Thymus (tissue), 11 donors: ENCODE measurements at regions not wholly inside any gene's neighbourhood (a gene's known extent, or its start where the extent isn't known, plus 50 kb on each side); places are given as distances from the start of the nearest gene placed in this dataset.

Experiments used
- DNase-seq, 9 donors: peaks; one replicate each; pipeline ENCODE4 v3.0.0-alpha.2; 2013; ENCODE audit warnings: low spot score in 9 of 9, low read depth in 6 of 9, missing footprints in 1 of 9
- H3K27ac ChIP-seq, 2 donors: one replicate each; pipeline ENCODE4 v1.5.1; 2013; ENCODE audit warnings: control low read depth in 1 of 2, low read depth in 1 of 2, low read length in 1 of 2, mild to moderate bottlenecking in 1 of 2, moderate library complexity in 1 of 2
- H3K27me3 ChIP-seq, 2 donors: one replicate each; pipeline ENCODE4 v1.5.1; 2013; ENCODE audit warnings: low read length in 1 of 2; ENCODE audit not compliant: control insufficient read depth in 2 of 2, insufficient read depth in 1 of 2
- H3K36me3 ChIP-seq, 2 donors: one replicate each; pipeline ENCODE4 v1.5.1; 2013; ENCODE audit warnings: low read length in 1 of 2, mild to moderate bottlenecking in 1 of 2, moderate library complexity in 1 of 2; ENCODE audit not compliant: control insufficient read depth in 2 of 2, insufficient read depth in 2 of 2
- H3K4me1 ChIP-seq, 2 donors: one replicate each; pipeline ENCODE4 v1.5.1; 2013; ENCODE audit warnings: low read length in 2 of 2; ENCODE audit not compliant: control insufficient read depth in 2 of 2, insufficient read depth in 2 of 2
- H3K4me3 ChIP-seq, 2 donors: one replicate each; pipeline ENCODE4 v1.5.1; 2013; ENCODE audit warnings: low read length in 2 of 2, control low read depth in 1 of 2, mild to moderate bottlenecking in 1 of 2
- H3K9me3 ChIP-seq, 2 donors: one replicate each; pipeline ENCODE4 v1.5.1; 2013; ENCODE audit warnings: low read length in 1 of 2, mild to moderate bottlenecking in 1 of 2; ENCODE audit not compliant: control insufficient read depth in 2 of 2, insufficient read depth in 1 of 2
- WGBS: extraction: QIAGEN DNeasy Blood & Tissue Kit; methylation state at CpG from one replicate; pipeline ENCODE4 v1.1.7; 2013; 5-methylcytosine and 5-hydroxymethylcytosine counted together
- donor health status: healthy.

GRCh38 chr12:14260011-14260993, 105.2 kb upstream of the ATF7IP start:
- peak overlapping the region; percentile 77 to 86 for H3K27ac ChIP-seq
- H3K36me3 ChIP-seq, result no peaks in the 10 kb centered on the region
- DNase-seq, result no peak
- no peaks in the 10 kb centered on the region for H3K27me3 ChIP-seq
- WGBS, result 86% methylated on average over 31 of the region's 31 CpGs
- H3K4me1 ChIP-seq, result peaks cover 8 to 39% of the 10 kb centered on the region in 2 donors
- H3K4me3 ChIP-seq, result no peak overlapping the region
- H3K9me3 ChIP-seq, result peaks cover 0 to 16% of the 10 kb centered on the region in 2 donors

GRCh38 chr12:14261096-14261495, 104.4 kb upstream of the ATF7IP start:
- no peak for DNase-seq
- Histone ChIP-seq H3K27ac (peak overlapping the region; percentile 46 to 77), H3K9me3 (peaks cover 0 to 16% of the 10 kb centered on the region in 2 donors), H3K4me3 (no peak overlapping the region), H3K4me1 (peaks cover 8 to 38% of the 10 kb centered on the region in 2 donors), H3K27me3 (no peaks in the 10 kb centered on the region), H3K36me3 (no peaks in the 10 kb centered on the region)
- 97% methylated on average over 6 of the region's 6 CpGs for WGBS

- 98% methylated on average over 2 of the region's 2 CpGs for WGBS
- Histone ChIP-seq H3K27me3 (no peaks in the 10 kb centered on the region), H3K36me3 (no peaks in the 10 kb centered on the region), H3K4me1 (peaks cover 5 to 32% of the 10 kb centered on the region in 2 donors), H3K9me3 (peaks cover 0 to 14% of the 10 kb centered on the region in 2 donors), H3K4me3 (no peak overlapping the region), H3K27ac (no peak overlapping the region)
- DNase-seq, result no peak
Observed at GRCh38 chr12:14261861-14262260, 103.6 kb upstream of the ATF7IP start.

- Histone ChIP-seq H3K4me1 (peaks cover 0 to 22% of the 10 kb centered on the region in 2 donors), H3K27ac (no peak overlapping the region), H3K9me3 (peaks cover 0 to 9% of the 10 kb centered on the region in 2 donors), H3K4me3 (no peak overlapping the region), H3K27me3 (no peaks in the 10 kb centered on the region), H3K36me3 (no peaks in the 10 kb centered on the region)
- DNase-seq, result no peak
- WGBS, result 97% methylated on average over 7 of the region's 7 CpGs
Observed at GRCh38 chr12:14262771-14263511, 102.5 kb upstream of the ATF7IP start.

- no peaks in the 10 kb centered on the region for H3K36me3 ChIP-seq
- no peak overlapping the region for H3K27ac ChIP-seq
- DNase-seq, result no peak
- WGBS, result over 99% methylated on average over 3 of the region's 3 CpGs
- no peaks in the 10 kb centered on the region for H3K27me3 ChIP-seq
- peaks cover 0 to 4% of the 10 kb centered on the region in 2 donors for H3K9me3 ChIP-seq
- peaks cover 0 to 15% of the 10 kb centered on the region in 2 donors for H3K4me1 ChIP-seq
- H3K4me3 ChIP-seq, result no peak overlapping the region
Observed at GRCh38 chr12:14263742-14264141, 101.7 kb upstream of the ATF7IP start.

DNA sequence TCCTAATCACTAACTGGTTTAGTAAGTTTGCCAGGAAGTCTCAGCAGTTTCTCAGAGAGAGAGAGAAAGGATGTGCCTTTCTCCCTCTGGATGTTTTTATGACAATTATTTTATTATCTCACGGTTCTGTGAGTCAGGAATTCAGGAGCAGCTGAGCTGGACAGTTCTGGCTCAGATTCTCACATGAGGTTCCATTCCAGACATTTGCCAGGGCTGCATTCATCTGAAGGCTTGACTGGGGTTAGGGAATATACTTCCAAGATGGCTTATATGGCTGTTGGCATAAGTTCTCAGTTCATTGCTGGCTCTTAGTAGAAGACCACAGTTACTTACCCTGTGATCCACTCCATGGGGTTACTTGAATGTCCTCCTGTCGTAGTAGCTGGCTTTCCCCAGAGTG, 101.2 kb upstream of the ATF7IP start:
- H3K36me3 ChIP-seq, result no peaks in the 10 kb centered on the region
- H3K4me1 ChIP-seq, result peaks cover 0 to 15% of the 10 kb centered on the region in 2 donors
- H3K27me3 ChIP-seq, result no peaks in the 10 kb centered on the region
- no peak for DNase-seq
- no peak overlapping the region for H3K4me3 ChIP-seq
- peaks cover 0 to 4% of the 10 kb centered on the region in 2 donors for H3K9me3 ChIP-seq
- 97% methylated on average over 2 of the region's 2 CpGs for WGBS
- no peak overlapping the region for H3K27ac ChIP-seq

- no peak overlapping the region for H3K27ac ChIP-seq
- no peaks in the 10 kb centered on the region for H3K27me3 ChIP-seq
- no peak overlapping the region for H3K4me3 ChIP-seq
- 93% methylated on average over 3 of the region's 3 CpGs for WGBS
- no peak for DNase-seq
- H3K36me3 ChIP-seq, result no peaks in the 10 kb centered on the region
- H3K9me3 ChIP-seq, result peaks cover 0 to 4% of the 10 kb centered on the region in 2 donors
- peaks cover 0 to 14% of the 10 kb centered on the region in 2 donors for H3K4me1 ChIP-seq
Observed at GRCh38 chr12:14264778-14265177, 100.7 kb upstream of the ATF7IP start.

- DNase-seq, result no peak
- H3K4me3 ChIP-seq, result no peak overlapping the region
Observed at GRCh38 chr12:14268120-14268515, 97.4 kb upstream of the ATF7IP start.

GRCh38 chr12:14270392-14270791, 95.1 kb upstream of the ATF7IP start:
- no peak for DNase-seq
- no peak overlapping the region for H3K27ac ChIP-seq
- no peaks in the 10 kb centered on the region for H3K27me3 ChIP-seq
- H3K9me3 ChIP-seq, result no peaks in the 10 kb centered on the region
- no peaks in the 10 kb centered on the region for H3K36me3 ChIP-seq
- no peaks in the 10 kb centered on the region for H3K4me1 ChIP-seq
- H3K4me3 ChIP-seq, result no peak overlapping the region

More at GRCh38 chr12:14268120-14268515, 97.4 kb upstream of the ATF7IP start:
- Histone ChIP-seq H3K36me3 (no peaks in the 10 kb centered on the region), H3K9me3 (no peaks in the 10 kb centered on the region), H3K4me1 (no peaks in the 10 kb centered on the region), H3K27ac (no peak overlapping the region), H3K27me3 (no peaks in the 10 kb centered on the region)
